ENCODE measurements at regions not wholly inside any gene's neighbourhood (a gene's known extent, or its start where the extent isn't known, plus 50 kb on each side); places are given as distances from the start of the nearest gene placed in this dataset.

DNA sequence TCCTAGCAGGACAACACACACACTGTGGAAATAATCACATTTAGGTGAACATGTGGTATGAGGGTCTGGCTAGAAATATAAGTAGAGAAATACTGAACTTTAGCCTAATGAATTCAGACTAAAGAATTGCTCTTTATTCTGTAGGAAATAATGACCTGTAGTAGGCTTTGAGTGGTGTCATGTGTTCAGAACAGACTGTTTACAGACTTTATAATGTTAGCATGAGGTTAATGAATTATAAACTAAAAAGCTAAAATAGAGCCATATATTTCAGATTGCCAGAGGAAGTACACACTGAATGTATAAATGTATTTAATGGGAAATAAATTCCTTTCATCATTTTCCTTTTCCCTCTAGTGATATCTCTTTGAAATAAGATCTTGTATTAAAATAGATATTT lies 669.5 kb upstream of the EPHA7 start:
- FAIRE-seq (no peak), DNase-seq (no peak)
- Histone ChIP-seq H3K4me1 (ENCODE audit: control insufficient read depth in 2 of 3, insufficient read depth in 2 of 3, low read depth in 1 of 3, low read length in 3 of 3) (no peaks in the 10 kb centered on the region), H3K27ac (ENCODE audit: low read depth in 2 of 2, low read length in 2 of 2) (no peak overlapping the region), H3K4me3 (ENCODE audit: low read length in 3 of 3) (no peak overlapping the region), H3K9ac (ENCODE audit: low read length in 3 of 3) (no peak overlapping the region), H3K27me3 (ENCODE audit: control insufficient read depth, insufficient read depth, low read length) (no peaks in the 10 kb centered on the region), H3K9me3 (ENCODE audit: control insufficient read depth in 2 of 3, insufficient read depth in 1 of 3, low read length in 3 of 3) (no peaks in the 10 kb centered on the region), H3K36me3 (ENCODE audit: control insufficient read depth in 2 of 3, insufficient read depth in 3 of 3, low read length in 3 of 3) (no peaks in the 10 kb centered on the region)
- TF ChIP-seq, protein P1, sequence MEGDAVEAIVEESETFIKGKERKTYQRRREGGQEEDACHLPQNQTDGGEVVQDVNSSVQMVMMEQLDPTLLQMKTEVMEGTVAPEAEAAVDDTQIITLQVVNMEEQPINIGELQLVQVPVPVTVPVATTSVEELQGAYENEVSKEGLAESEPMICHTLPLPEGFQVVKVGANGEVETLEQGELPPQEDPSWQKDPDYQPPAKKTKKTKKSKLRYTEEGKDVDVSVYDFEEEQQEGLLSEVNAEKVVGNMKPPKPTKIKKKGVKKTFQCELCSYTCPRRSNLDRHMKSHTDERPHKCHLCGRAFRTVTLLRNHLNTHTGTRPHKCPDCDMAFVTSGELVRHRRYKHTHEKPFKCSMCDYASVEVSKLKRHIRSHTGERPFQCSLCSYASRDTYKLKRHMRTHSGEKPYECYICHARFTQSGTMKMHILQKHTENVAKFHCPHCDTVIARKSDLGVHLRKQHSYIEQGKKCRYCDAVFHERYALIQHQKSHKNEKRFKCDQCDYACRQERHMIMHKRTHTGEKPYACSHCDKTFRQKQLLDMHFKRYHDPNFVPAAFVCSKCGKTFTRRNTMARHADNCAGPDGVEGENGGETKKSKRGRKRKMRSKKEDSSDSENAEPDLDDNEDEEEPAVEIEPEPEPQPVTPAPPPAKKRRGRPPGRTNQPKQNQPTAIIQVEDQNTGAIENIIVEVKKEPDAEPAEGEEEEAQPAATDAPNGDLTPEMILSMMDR (IDR thresholded peaks at IDR 0.05; ENCODE audit: borderline replicate concordance, extremely low read depth, insufficient read depth): no peak
- intact Hi-C loops (cut with DNase I): no loop called here

DNA sequence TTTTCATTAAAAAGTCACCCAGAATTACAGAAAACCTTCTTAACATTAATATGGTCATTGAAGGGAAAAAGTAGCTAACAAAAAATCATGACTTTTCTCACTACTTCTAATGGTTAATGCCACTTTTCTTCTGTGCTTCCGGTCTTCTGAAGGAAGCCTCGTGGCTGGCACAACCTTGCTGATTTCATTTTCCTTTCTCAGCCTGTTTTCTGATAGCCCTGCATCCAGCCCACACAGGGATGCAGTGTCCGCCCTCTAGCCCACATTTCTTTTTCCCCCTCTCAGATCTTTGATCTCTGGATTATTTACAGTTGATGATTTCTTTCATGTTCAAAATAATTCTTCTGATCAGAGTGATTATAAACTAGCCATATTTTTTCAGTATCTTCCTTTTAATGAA lies 655.4 kb upstream of the EPHA7 start:
- FAIRE-seq: no peak
- intact Hi-C loops (cut with DNase I): no loop called here
- Histone ChIP-seq H3K27ac (ENCODE audit: low read depth in 2 of 2, low read length in 2 of 2) (no peak overlapping the region), H3K9ac (ENCODE audit: low read length in 3 of 3) (no peak overlapping the region), H3K27me3 (ENCODE audit: control insufficient read depth, insufficient read depth, low read length) (no peaks in the 10 kb centered on the region), H3K4me3 (ENCODE audit: low read length in 3 of 3) (no peak overlapping the region), H3K4me1 (ENCODE audit: control insufficient read depth in 2 of 3, insufficient read depth in 2 of 3, low read depth in 1 of 3, low read length in 3 of 3) (no peaks in the 10 kb centered on the region), H3K9me3 (ENCODE audit: control insufficient read depth in 2 of 3, insufficient read depth in 1 of 3, low read length in 3 of 3) (no peaks in the 10 kb centered on the region), H3K36me3 (ENCODE audit: control insufficient read depth in 2 of 3, insufficient read depth in 3 of 3, low read length in 3 of 3) (no peaks in the 10 kb centered on the region)
- TF ChIP-seq, protein P1 (IDR thresholded peaks at IDR 0.05; ENCODE audit: borderline replicate concordance, extremely low read depth, insufficient read depth): no peak
- DNase-seq: no peak

DNA sequence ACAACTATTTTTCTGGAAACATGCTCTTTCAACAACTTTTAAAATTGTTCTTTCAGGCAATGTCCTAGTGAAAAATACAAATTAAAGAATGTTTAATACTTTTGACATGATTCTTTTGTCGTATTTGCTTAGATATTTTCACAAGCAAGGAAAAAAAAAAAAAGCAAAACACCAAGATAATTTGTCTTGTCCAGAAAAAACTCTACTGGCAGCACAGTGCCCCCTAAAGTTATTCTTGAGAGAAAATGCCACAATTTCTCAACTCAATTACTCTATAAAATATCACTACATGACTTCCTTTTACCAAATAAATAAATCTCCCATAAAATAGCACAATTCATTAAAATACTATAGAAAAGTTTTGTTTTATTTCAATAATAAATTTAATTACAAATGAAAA lies 652.5 kb upstream of the EPHA7 start:
- H3K9me3 ChIP-seq (ENCODE audit: control insufficient read depth in 2 of 3, insufficient read depth in 1 of 3, low read length in 3 of 3): no peaks in the 10 kb centered on the region
- H3K27ac ChIP-seq (ENCODE audit: low read depth in 2 of 2, low read length in 2 of 2): no peak overlapping the region
- no peaks in the 10 kb centered on the region for H3K27me3 ChIP-seq (ENCODE audit: control insufficient read depth, insufficient read depth, low read length)
- no peaks in the 10 kb centered on the region for H3K4me1 ChIP-seq (ENCODE audit: control insufficient read depth in 2 of 3, insufficient read depth in 2 of 3, low read depth in 1 of 3, low read length in 3 of 3)
- H3K4me3 ChIP-seq (ENCODE audit: low read length in 3 of 3): no peak overlapping the region
- H3K36me3 ChIP-seq (ENCODE audit: control insufficient read depth in 2 of 3, insufficient read depth in 3 of 3, low read length in 3 of 3): no peaks in the 10 kb centered on the region
- intact Hi-C loops (cut with DNase I): no loop called here
- FAIRE-seq: no peak
- DNase-seq: peak in 1 of 5 donors; percentile 26
- no peak overlapping the region for H3K9ac ChIP-seq (ENCODE audit: low read length in 3 of 3)
- TF ChIP-seq, protein P1 (IDR thresholded peaks at IDR 0.05; ENCODE audit: borderline replicate concordance, extremely low read depth, insufficient read depth): no peak

DNA sequence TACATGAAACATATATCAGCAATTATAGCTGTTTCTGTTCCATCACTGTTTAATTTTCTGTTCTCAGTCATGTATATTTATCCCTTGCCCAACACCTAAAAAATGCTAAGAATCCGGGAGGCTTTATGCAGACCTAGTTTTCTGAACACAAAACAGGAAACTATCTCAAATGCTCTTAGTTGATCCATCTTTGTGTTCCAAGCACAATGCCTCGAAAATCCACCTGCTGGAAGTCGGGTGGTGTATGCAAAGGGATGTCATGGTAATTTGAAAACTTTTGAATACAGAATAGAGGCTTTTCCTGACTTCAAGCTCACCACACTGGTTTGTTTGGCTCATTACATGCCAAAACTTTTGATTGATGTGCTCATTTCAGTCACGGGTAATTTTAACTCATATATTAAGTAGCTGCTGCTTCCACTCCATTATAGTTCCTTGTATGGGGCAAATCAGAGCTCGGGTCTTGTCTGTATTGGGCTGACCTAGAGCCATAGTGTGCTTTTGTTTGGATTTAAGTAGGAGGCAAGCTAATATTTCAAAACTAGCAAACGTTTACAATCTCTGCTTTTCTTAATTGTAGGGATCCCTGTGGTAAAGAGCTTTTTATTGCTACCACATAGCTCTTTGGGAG lies 646.5 kb upstream of the EPHA7 start:
- no peak for FAIRE-seq
- no peaks in the 10 kb centered on the region for H3K4me1 ChIP-seq (ENCODE audit: control insufficient read depth in 2 of 3, insufficient read depth in 2 of 3, low read depth in 1 of 3, low read length in 3 of 3)

More for the DNA sequence above, 646.5 kb upstream of the EPHA7 start:
- no peaks in the 10 kb centered on the region for H3K9me3 ChIP-seq (ENCODE audit: control insufficient read depth in 2 of 3, insufficient read depth in 1 of 3, low read length in 3 of 3)
- peak in 3 of 5 donors; percentile 8 to 26 (median 10) for DNase-seq
- H3K36me3 ChIP-seq (ENCODE audit: control insufficient read depth in 2 of 3, insufficient read depth in 3 of 3, low read length in 3 of 3): no peaks in the 10 kb centered on the region
- TF ChIP-seq, protein P1 (IDR thresholded peaks at IDR 0.05; ENCODE audit: borderline replicate concordance, extremely low read depth, insufficient read depth): no peak
- no peaks in the 10 kb centered on the region for H3K27me3 ChIP-seq (ENCODE audit: control insufficient read depth, insufficient read depth, low read length)
- H3K4me3 ChIP-seq (ENCODE audit: low read length in 3 of 3): no peak overlapping the region
- no peak overlapping the region for H3K27ac ChIP-seq (ENCODE audit: low read depth in 2 of 2, low read length in 2 of 2)
- intact Hi-C loops (cut with DNase I): no loop called here
- H3K9ac ChIP-seq (ENCODE audit: low read length in 3 of 3): no peak overlapping the region

All from kidney (tissue), 13 donors.